Skeletal muscle satellite cell (primary cell): ENCODE measurements at regions not wholly inside any gene's neighbourhood (a gene's known extent, or its start where the extent isn't known, plus 50 kb on each side); places are given as distances from the start of the nearest gene placed in this dataset.
"Not testable (repeated sequence)": the region's sequence is repeated elsewhere in the genome, so short reads cannot be mapped to it uniquely, and the experiment has no call there.

Experiments used
- H3K27me3 ChIP-seq: 2 replicates; pipeline ENCODE4 v1.7.0; 2013; ENCODE audit warnings: low read length; ENCODE audit not compliant: control insufficient read depth, insufficient read depth
- H3K36me3 ChIP-seq: 2 replicates; pipeline ENCODE4 v1.7.0; 2013; ENCODE audit warnings: mild to moderate bottlenecking, control low read depth, low read length; ENCODE audit not compliant: insufficient read depth
- H3K4me1 ChIP-seq: 2 replicates; pipeline ENCODE4 v1.7.0; 2013; ENCODE audit warnings: low read length; ENCODE audit not compliant: control insufficient read depth, insufficient read depth
- H3K4me2 ChIP-seq: 2 replicates; pipeline ENCODE4 v1.7.0; 2013; ENCODE audit warnings: mild to moderate bottlenecking, low read length
- H3K4me3 ChIP-seq: 2 replicates; pipeline ENCODE4 v1.7.0; 2013; ENCODE audit warnings: low read length
- H3K9ac ChIP-seq: 2 replicates; pipeline ENCODE4 v1.7.0; 2013; ENCODE audit warnings: mild to moderate bottlenecking, low read depth, low read length, moderate library complexity
- H3K9me3 ChIP-seq: replicated peaks from 2 replicates; pipeline ENCODE4 v1.7.0; 2013; ENCODE audit warnings: mild to moderate bottlenecking, control low read depth, low read length

- peaks cover 2% of the 10 kb centered on the region for H3K27me3 ChIP-seq
- H3K36me3 ChIP-seq: no peaks in the 10 kb centered on the region
- H3K9me3 ChIP-seq: no peaks in the 10 kb centered on the region
- no peak overlapping the region for H3K4me3 ChIP-seq
- H3K4me2 ChIP-seq: no peak overlapping the region
- H3K4me1 ChIP-seq: no peaks in the 10 kb centered on the region
- no peak overlapping the region for H3K9ac ChIP-seq
Measured at GRCh38 chrX:122940199-122940598, 243.9 kb upstream of the GRIA3 start.

GRCh38 chrX:122941806-122942205 is 242.3 kb upstream of the GRIA3 start:
- Histone ChIP-seq H3K4me2 (no peak overlapping the region), H3K9me3 (no peaks in the 10 kb centered on the region), H3K4me3 (no peak overlapping the region), H3K36me3 (no peaks in the 10 kb centered on the region), H3K27me3 (peaks cover 2% of the 10 kb centered on the region), H3K4me1 (no peaks in the 10 kb centered on the region), H3K9ac (no peak overlapping the region)

- Histone ChIP-seq H3K27me3 (peaks cover 2% of the 10 kb centered on the region), H3K4me2 (no peak overlapping the region), H3K9me3 (no peaks in the 10 kb centered on the region), H3K36me3 (no peaks in the 10 kb centered on the region), H3K4me1 (no peaks in the 10 kb centered on the region), H3K4me3 (no peak overlapping the region), H3K9ac (no peak overlapping the region)
Measured at GRCh38 chrX:122943918-122944317, 240.2 kb upstream of the GRIA3 start.

GRCh38 chrX:122945328-122945727 is 238.8 kb upstream of the GRIA3 start:
- Histone ChIP-seq H3K9me3 (no peaks in the 10 kb centered on the region), H3K4me2 (no peak overlapping the region), H3K27me3 (peaks cover 2% of the 10 kb centered on the region), H3K4me3 (no peak overlapping the region), H3K4me1 (no peaks in the 10 kb centered on the region), H3K9ac (no peak overlapping the region), H3K36me3 (no peaks in the 10 kb centered on the region)

- no peak overlapping the region for H3K4me3 ChIP-seq
- H3K4me2 ChIP-seq: no peak overlapping the region
- no peaks in the 10 kb centered on the region for H3K36me3 ChIP-seq
- no peak overlapping the region for H3K9ac ChIP-seq
- no peaks in the 10 kb centered on the region for H3K9me3 ChIP-seq
- H3K4me1 ChIP-seq: no peaks in the 10 kb centered on the region
- H3K27me3 ChIP-seq: no peaks in the 10 kb centered on the region
Measured at GRCh38 chrX:122972604-122973003, 211.5 kb upstream of the GRIA3 start.

GRCh38 chrX:122982521-122982920 is 201.6 kb upstream of the GRIA3 start:
- Histone ChIP-seq H3K36me3 (no peaks in the 10 kb centered on the region), H3K4me3 (no peak overlapping the region), H3K9me3 (no peaks in the 10 kb centered on the region), H3K4me1 (no peaks in the 10 kb centered on the region), H3K4me2 (no peak overlapping the region), H3K27me3 (no peaks in the 10 kb centered on the region), H3K9ac (no peak overlapping the region)

- H3K27me3 ChIP-seq, H3K4me2 ChIP-seq, H3K4me3 ChIP-seq, H3K4me1 ChIP-seq, H3K36me3 ChIP-seq, H3K9me3 ChIP-seq, H3K9ac ChIP-seq: not testable (repeated sequence)
Measured at GRCh38 chrX:123002844-123003243, 181.2 kb upstream of the GRIA3 start.

GRCh38 chrX:123013141-123013540 is 170.9 kb upstream of the GRIA3 start:
- no peaks in the 10 kb centered on the region for H3K36me3 ChIP-seq
- no peak overlapping the region for H3K9ac ChIP-seq
- H3K27me3 ChIP-seq: no peaks in the 10 kb centered on the region
- no peaks in the 10 kb centered on the region for H3K9me3 ChIP-seq
- no peaks in the 10 kb centered on the region for H3K4me1 ChIP-seq
- no peak overlapping the region for H3K4me3 ChIP-seq
- no peak overlapping the region for H3K4me2 ChIP-seq

GRCh38 chrX:123036401-123036800 is 147.7 kb upstream of the GRIA3 start:
- Histone ChIP-seq H3K4me1 (no peaks in the 10 kb centered on the region), H3K27me3 (no peaks in the 10 kb centered on the region), H3K4me3 (no peak overlapping the region), H3K4me2 (no peak overlapping the region), H3K9ac (no peak overlapping the region), H3K9me3 (no peaks in the 10 kb centered on the region), H3K36me3 (no peaks in the 10 kb centered on the region)

- Histone ChIP-seq H3K9me3 (no peaks in the 10 kb centered on the region), H3K4me1 (no peaks in the 10 kb centered on the region), H3K4me2 (no peak overlapping the region), H3K4me3 (no peak overlapping the region), H3K27me3 (no peaks in the 10 kb centered on the region), H3K9ac (no peak overlapping the region), H3K36me3 (no peaks in the 10 kb centered on the region)
Measured at GRCh38 chrX:123049071-123049625, 134.9 kb upstream of the GRIA3 start.

GRCh38 chrX:123060986-123061385 is 123.1 kb upstream of the GRIA3 start:
- H3K27me3 ChIP-seq: no peaks in the 10 kb centered on the region
- no peaks in the 10 kb centered on the region for H3K9me3 ChIP-seq
- H3K36me3 ChIP-seq: no peaks in the 10 kb centered on the region
- H3K4me1 ChIP-seq: no peaks in the 10 kb centered on the region
- no peak overlapping the region for H3K9ac ChIP-seq
- H3K4me3 ChIP-seq: no peak overlapping the region
- H3K4me2 ChIP-seq: no peak overlapping the region

- Histone ChIP-seq H3K27me3 (no peaks in the 10 kb centered on the region), H3K4me2 (no peak overlapping the region), H3K36me3 (no peaks in the 10 kb centered on the region), H3K4me3 (no peak overlapping the region), H3K4me1 (no peaks in the 10 kb centered on the region), H3K9me3 (no peaks in the 10 kb centered on the region), H3K9ac (no peak overlapping the region)
Measured at GRCh38 chrX:123064053-123064452, 120.0 kb upstream of the GRIA3 start.
